Muscle layer of duodenum (tissue), 2 donors: ENCODE measurements at regions not wholly inside any gene's neighbourhood (a gene's known extent, or its start where the extent isn't known, plus 50 kb on each side); places are given as distances from the start of the nearest gene placed in this dataset.

ENCODE experiments used
- H3K27ac ChIP-seq: one replicate; pipeline ENCODE4 v1.7.0; 2013; ENCODE audit warnings: mild to moderate bottlenecking, low read length
- H3K27me3 ChIP-seq: one replicate; pipeline ENCODE4 v1.7.0; 2013; ENCODE audit warnings: low read depth, mild to moderate bottlenecking, control low read depth, low read length
- H3K36me3 ChIP-seq, 2 donors: one replicate each; pipeline ENCODE4 v1.7.0; 2013; ENCODE audit warnings: low read length in 2 of 2, control low read depth in 1 of 2, mild to moderate bottlenecking in 1 of 2; ENCODE audit not compliant: insufficient read depth in 2 of 2, control insufficient read depth in 1 of 2
- H3K4me1 ChIP-seq, 2 donors: one replicate each; pipeline ENCODE4 v1.7.0; 2013; ENCODE audit warnings: low read length in 2 of 2, mild to moderate bottlenecking in 2 of 2, control low read depth in 1 of 2, moderate library complexity in 1 of 2; ENCODE audit not compliant: insufficient read depth in 2 of 2, control insufficient read depth in 1 of 2
- H3K4me3 ChIP-seq, 2 donors: one replicate each; pipeline ENCODE4 v1.7.0; 2013; ENCODE audit warnings: low read length in 2 of 2, low read depth in 1 of 2, mild to moderate bottlenecking in 1 of 2
- H3K9me3 ChIP-seq, 2 donors: one replicate each; pipeline ENCODE4 v1.7.0; 2013; ENCODE audit warnings: low read length in 2 of 2, control low read depth in 1 of 2, mild to moderate bottlenecking in 1 of 2; ENCODE audit not compliant: control insufficient read depth in 1 of 2
- donor health status: healthy.

GRCh38 chr2:41878716-41879234, 169.0 kb upstream of the PKDCC start:
- Histone ChIP-seq H3K36me3 (no peaks in the 10 kb centered on the region), H3K9me3 (no peaks in the 10 kb centered on the region), H3K27ac (no peak overlapping the region), H3K27me3 (no peaks in the 10 kb centered on the region), H3K4me3 (no peak overlapping the region), H3K4me1 (peaks cover 3 to 27% of the 10 kb centered on the region in 2 donors)

GRCh38 chr2:41879235-41879916, 168.4 kb upstream of the PKDCC start:
- Histone ChIP-seq H3K36me3 (no peaks in the 10 kb centered on the region), H3K4me1 (peaks cover 3 to 27% of the 10 kb centered on the region in 2 donors), H3K27me3 (no peaks in the 10 kb centered on the region), H3K9me3 (no peaks in the 10 kb centered on the region), H3K27ac (no peak overlapping the region), H3K4me3 (no peak overlapping the region)

GRCh38 chr2:41880561-41881243, 167.1 kb upstream of the PKDCC start:
- H3K4me1 ChIP-seq, result peaks cover 3 to 27% of the 10 kb centered on the region in 2 donors
- H3K36me3 ChIP-seq, result no peaks in the 10 kb centered on the region
- no peaks in the 10 kb centered on the region for H3K9me3 ChIP-seq
- H3K27ac ChIP-seq, result no peak overlapping the region
- H3K4me3 ChIP-seq, result no peak overlapping the region
- no peaks in the 10 kb centered on the region for H3K27me3 ChIP-seq

GRCh38 chr2:41881249-41881648, 166.6 kb upstream of the PKDCC start:
- Histone ChIP-seq H3K9me3 (no peaks in the 10 kb centered on the region), H3K36me3 (no peaks in the 10 kb centered on the region), H3K4me3 (no peak overlapping the region), H3K4me1 (peaks cover 3 to 27% of the 10 kb centered on the region in 2 donors), H3K27me3 (no peaks in the 10 kb centered on the region), H3K27ac (no peak overlapping the region)

GRCh38 chr2:41884718-41885117, 163.1 kb upstream of the PKDCC start:
- H3K9me3 ChIP-seq, result no peaks in the 10 kb centered on the region
- H3K36me3 ChIP-seq, result no peaks in the 10 kb centered on the region
- no peak overlapping the region for H3K27ac ChIP-seq
- peaks cover under 1 to 13% of the 10 kb centered on the region in 2 donors for H3K4me1 ChIP-seq
- H3K27me3 ChIP-seq, result no peaks in the 10 kb centered on the region
- H3K4me3 ChIP-seq, result no peak overlapping the region

- H3K36me3 ChIP-seq, result no peaks in the 10 kb centered on the region
- no peak overlapping the region for H3K4me3 ChIP-seq
- H3K27me3 ChIP-seq, result no peaks in the 10 kb centered on the region
- H3K9me3 ChIP-seq, result no peaks in the 10 kb centered on the region
- H3K27ac ChIP-seq, result no peak overlapping the region
- H3K4me1 ChIP-seq, result peaks cover 0 to under 1% of the 10 kb centered on the region in 2 donors
Observed at GRCh38 chr2:41886145-41886664, 161.6 kb upstream of the PKDCC start.

GRCh38 chr2:41886757-41887156, 161.1 kb upstream of the PKDCC start:
- Histone ChIP-seq H3K27me3 (no peaks in the 10 kb centered on the region), H3K4me3 (no peak overlapping the region), H3K36me3 (no peaks in the 10 kb centered on the region), H3K27ac (no peak overlapping the region), H3K4me1 (no peaks in the 10 kb centered on the region), H3K9me3 (no peaks in the 10 kb centered on the region)

- Histone ChIP-seq H3K4me3 (no peak overlapping the region), H3K27ac (no peak overlapping the region), H3K9me3 (no peaks in the 10 kb centered on the region), H3K36me3 (no peaks in the 10 kb centered on the region), H3K27me3 (no peaks in the 10 kb centered on the region), H3K4me1 (no peaks in the 10 kb centered on the region)
Observed at GRCh38 chr2:41890341-41890740, 157.5 kb upstream of the PKDCC start.

- Histone ChIP-seq H3K27ac (no peak overlapping the region), H3K36me3 (no peaks in the 10 kb centered on the region), H3K4me3 (no peak overlapping the region)
Observed at GRCh38 chr2:41892476-41892875, 155.3 kb upstream of the PKDCC start.

GRCh38 chr2:41894563-41895333, 153.1 kb upstream of the PKDCC start:
- H3K27me3 ChIP-seq, result no peaks in the 10 kb centered on the region
- no peaks in the 10 kb centered on the region for H3K9me3 ChIP-seq
- no peak overlapping the region for H3K4me3 ChIP-seq
- no peak overlapping the region for H3K27ac ChIP-seq
- H3K4me1 ChIP-seq, result no peaks in the 10 kb centered on the region
- no peaks in the 10 kb centered on the region for H3K36me3 ChIP-seq

More at GRCh38 chr2:41892476-41892875, 155.3 kb upstream of the PKDCC start:
- Histone ChIP-seq H3K27me3 (no peaks in the 10 kb centered on the region), H3K9me3 (no peaks in the 10 kb centered on the region), H3K4me1 (no peaks in the 10 kb centered on the region)

- H3K9me3 ChIP-seq, result no peaks in the 10 kb centered on the region
- no peaks in the 10 kb centered on the region for H3K27me3 ChIP-seq
- H3K36me3 ChIP-seq, result no peaks in the 10 kb centered on the region
- no peaks in the 10 kb centered on the region for H3K4me1 ChIP-seq
- H3K27ac ChIP-seq, result no peak overlapping the region
- H3K4me3 ChIP-seq, result no peak overlapping the region
Observed at GRCh38 chr2:41895334-41895664, 152.5 kb upstream of the PKDCC start.
